ENCODE measurements at regions not wholly inside any gene's neighbourhood (a gene's known extent, or its start where the extent isn't known, plus 50 kb on each side); places are given as distances from the start of the nearest gene placed in this dataset.

DNA sequence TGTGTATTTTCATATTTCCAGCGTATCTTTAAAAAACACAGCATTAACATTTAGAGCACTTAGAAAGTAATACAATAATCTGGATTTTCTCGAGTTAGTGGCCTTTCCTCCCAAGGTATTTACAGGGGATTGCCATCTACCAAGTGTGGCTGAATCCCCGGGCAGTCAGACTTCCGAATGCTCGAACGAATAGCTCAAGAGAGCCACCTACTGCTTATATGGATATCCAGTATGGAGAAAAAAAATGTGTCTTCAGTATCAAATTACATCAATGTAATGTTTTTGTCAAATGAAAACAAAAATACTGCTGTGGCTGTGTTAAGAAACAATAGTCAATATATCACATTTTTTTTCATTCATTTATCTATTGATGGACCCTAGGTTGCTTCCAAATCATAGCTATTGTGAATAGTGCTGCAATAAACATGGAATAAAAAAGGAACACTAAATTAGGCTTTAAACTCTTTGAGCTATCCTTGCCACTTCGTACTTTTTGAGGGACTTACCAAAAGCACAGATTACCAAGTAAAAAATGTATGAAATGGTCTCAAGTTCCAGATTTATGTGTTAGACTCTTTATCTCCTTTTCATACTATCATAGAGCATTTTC lies 654.5 kb upstream of the PTCHD4 start:
- peak in 1 of 2 donors; percentile 64 for ATAC-seq
- peak in 2 of 3 donors; percentile 12 to 20 for DNase-seq
- WGBS = 8% methylated on average over 7 of the region's 7 CpGs
- Histone ChIP-seq H3K27ac (ENCODE audit: low read length) (no peak overlapping the region), H3K4me3 (ENCODE audit: low read length) (no peak overlapping the region), H3K27me3 (ENCODE audit: control insufficient read depth, insufficient read depth) (no peaks in the 10 kb centered on the region), H3K4me1 (ENCODE audit: control insufficient read depth, insufficient read depth, low read length) (no peaks in the 10 kb centered on the region), H3K9me3 (ENCODE audit: control insufficient read depth, low read length) (no peaks in the 10 kb centered on the region)
- intact Hi-C loops (cut with DNase I) = loop anchor here in 1 of 4 donors (10.0 kb wide), 1 partner anchor 981 kb away; the partner anchor contains the start of gene OPN5

DNA sequence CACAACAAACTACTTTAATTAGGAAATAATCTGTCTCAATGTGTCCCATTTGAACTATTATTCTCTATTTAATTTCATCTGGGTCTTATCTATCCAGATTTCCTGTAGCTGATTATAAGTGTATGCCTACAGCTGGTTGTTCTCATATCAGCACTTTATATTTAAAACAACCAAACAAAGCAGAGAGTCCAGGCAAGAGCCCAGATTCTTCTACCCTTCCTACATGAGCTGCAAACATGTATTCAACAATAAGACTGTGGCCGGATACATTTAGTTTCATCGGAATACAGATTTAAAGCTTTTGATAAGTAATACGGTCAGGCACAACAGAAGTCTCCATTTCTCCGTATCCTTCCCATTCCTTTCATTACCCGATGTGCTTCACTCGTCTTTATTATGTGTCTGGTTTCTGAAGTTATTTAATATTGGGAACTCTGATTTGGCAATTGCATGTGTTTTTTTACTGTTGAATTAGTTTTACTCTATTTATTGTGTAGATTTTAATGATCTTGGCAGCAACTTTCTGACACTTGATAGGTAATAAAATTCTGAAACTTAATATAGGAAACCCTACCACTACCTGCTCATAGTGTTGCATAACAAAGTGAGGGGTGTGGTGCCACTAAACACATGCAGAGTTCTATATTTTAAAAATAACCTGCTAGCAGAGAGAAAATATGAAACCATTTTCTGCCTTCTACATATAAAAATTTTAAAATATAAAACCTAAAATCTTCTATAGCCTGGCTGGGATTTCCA lies 653.5 kb upstream of the PTCHD4 start:
- Histone ChIP-seq H3K4me3 (ENCODE audit: low read length) (no peak overlapping the region), H3K9me3 (ENCODE audit: control insufficient read depth, low read length) (no peaks in the 10 kb centered on the region), H3K27me3 (ENCODE audit: control insufficient read depth, insufficient read depth) (no peaks in the 10 kb centered on the region), H3K4me1 (ENCODE audit: control insufficient read depth, insufficient read depth, low read length) (no peaks in the 10 kb centered on the region), H3K27ac (ENCODE audit: low read length) (no peak overlapping the region)
- ATAC-seq (no peak), DNase-seq (no peak)
- 44% methylated on average over 6 of the region's 6 CpGs for WGBS
- intact Hi-C loops (cut with DNase I) = loop anchor here in 2 of 4 donors (5.0 to 10.0 kb wide), 2 partner anchors 977 to 980 kb away; partner anchors contain the start of gene OPN5 (in 1 of the 2)

DNA sequence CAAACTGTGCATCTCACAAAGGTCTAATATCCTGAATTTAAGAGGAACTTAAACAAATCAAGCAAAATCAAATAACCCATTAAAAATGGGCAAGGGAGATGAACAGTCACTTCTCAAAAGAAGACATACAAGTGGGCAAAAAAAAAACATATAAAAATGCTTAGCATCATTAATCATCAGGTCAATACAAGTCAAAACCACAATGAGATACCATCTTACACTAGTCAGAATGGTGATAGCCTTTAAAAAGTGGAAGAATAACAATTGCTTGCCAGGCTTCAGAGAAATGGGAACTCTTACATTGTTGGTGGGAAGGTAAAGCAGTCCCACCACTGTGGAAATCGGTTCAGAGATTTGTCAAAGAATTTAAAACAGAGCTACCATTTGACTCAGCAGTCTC lies 646.7 kb upstream of the PTCHD4 start:
- H3K4me1 ChIP-seq (ENCODE audit: control insufficient read depth, insufficient read depth, low read length) = no peaks in the 10 kb centered on the region
- no peaks in the 10 kb centered on the region for H3K9me3 ChIP-seq (ENCODE audit: control insufficient read depth, low read length)
- intact Hi-C loops (cut with DNase I) = no loop called here
- DNase-seq (no peak), ATAC-seq (no peak)
- no peak overlapping the region for H3K27ac ChIP-seq (ENCODE audit: low read length)
- 81% methylated on average over 1 of the region's 1 CpG for WGBS
- no peak overlapping the region for H3K4me3 ChIP-seq (ENCODE audit: low read length)
- H3K27me3 ChIP-seq (ENCODE audit: control insufficient read depth, insufficient read depth) = no peaks in the 10 kb centered on the region

DNA sequence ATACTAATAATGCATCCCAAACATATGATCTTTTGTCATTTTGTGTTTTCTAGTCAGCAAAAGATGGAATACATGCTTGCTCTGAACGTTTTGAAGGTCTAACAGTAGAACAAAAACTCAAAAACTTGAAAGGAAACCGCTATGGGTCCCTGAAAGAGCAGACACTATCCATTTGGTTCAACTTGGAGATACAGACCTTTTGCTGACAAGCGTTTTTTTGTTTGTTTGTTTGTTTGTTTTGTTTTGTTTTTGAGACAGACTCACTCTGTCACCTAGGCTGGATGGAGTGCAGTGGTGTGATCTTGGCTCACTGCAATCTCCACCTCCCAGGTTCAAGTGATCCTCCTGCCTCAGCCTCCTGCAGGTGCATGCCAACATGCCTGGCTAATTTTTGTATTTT lies 644.3 kb upstream of the PTCHD4 start:
- WGBS = 61% methylated on average over 3 of the region's 3 CpGs
- ATAC-seq = no peak
- H3K27me3 ChIP-seq (ENCODE audit: control insufficient read depth, insufficient read depth) = no peaks in the 10 kb centered on the region

DNA sequence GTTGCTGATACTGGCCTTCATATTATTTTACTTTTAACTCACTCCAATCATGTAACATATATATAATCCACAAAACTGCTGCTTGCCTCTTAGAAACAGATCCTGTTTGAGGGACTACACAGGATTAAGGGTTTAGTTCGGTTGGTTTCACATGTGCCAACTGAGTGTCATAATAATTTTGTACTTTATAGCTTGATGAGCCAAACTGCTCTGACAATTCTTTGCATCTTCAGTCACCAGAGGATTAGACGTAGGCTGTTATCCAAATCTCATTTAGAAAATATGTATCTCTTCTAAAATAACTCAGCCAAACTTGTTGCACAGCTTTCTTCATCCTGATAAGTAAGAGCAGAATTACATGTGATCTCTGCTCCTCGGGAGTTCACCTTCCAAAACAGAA lies 643.6 kb upstream of the PTCHD4 start:
- WGBS = 57% methylated on average over 3 of the region's 3 CpGs
- intact Hi-C loops (cut with DNase I) = no loop called here
- H3K4me3 ChIP-seq (ENCODE audit: low read length) = no peak overlapping the region
- H3K4me1 ChIP-seq (ENCODE audit: control insufficient read depth, insufficient read depth, low read length) = no peaks in the 10 kb centered on the region
- no peak for DNase-seq
- ATAC-seq = no peak
- H3K27ac ChIP-seq (ENCODE audit: low read length) = no peak overlapping the region
- no peaks in the 10 kb centered on the region for H3K9me3 ChIP-seq (ENCODE audit: control insufficient read depth, low read length)
- H3K27me3 ChIP-seq (ENCODE audit: control insufficient read depth, insufficient read depth) = no peaks in the 10 kb centered on the region

More for the DNA sequence above, 644.3 kb upstream of the PTCHD4 start:
- Histone ChIP-seq H3K9me3 (ENCODE audit: control insufficient read depth, low read length) (no peaks in the 10 kb centered on the region), H3K4me1 (ENCODE audit: control insufficient read depth, insufficient read depth, low read length) (no peaks in the 10 kb centered on the region), H3K4me3 (ENCODE audit: low read length) (no peak overlapping the region), H3K27ac (ENCODE audit: low read length) (no peak overlapping the region)
- intact Hi-C loops (cut with DNase I) = no loop called here
- DNase-seq = no peak

DNA sequence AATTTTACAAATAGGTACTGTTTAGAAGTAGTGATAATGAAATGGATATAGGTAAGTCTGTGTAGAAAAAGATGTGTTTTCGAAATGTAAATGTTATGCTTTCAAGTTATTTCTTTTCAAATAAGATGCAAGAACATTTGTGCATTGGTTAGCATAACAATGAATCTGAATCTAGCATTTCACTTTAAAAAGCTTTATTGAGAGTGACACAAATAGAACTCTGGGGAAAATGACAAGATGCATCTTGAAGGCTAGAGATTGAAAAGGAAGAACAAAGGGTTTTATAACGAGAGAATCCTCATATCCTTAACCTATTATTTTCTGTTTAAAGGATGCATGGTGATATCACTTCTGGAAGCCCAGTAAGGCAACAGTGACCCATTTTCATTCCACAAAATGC lies 639.9 kb upstream of the PTCHD4 start:
- Histone ChIP-seq H3K9me3 (ENCODE audit: control insufficient read depth, low read length) (no peaks in the 10 kb centered on the region), H3K27ac (ENCODE audit: low read length) (no peak overlapping the region), H3K4me3 (ENCODE audit: low read length) (no peak overlapping the region), H3K4me1 (ENCODE audit: control insufficient read depth, insufficient read depth, low read length) (no peaks in the 10 kb centered on the region), H3K27me3 (ENCODE audit: control insufficient read depth, insufficient read depth) (no peaks in the 10 kb centered on the region)
- intact Hi-C loops (cut with DNase I) = no loop called here
- no peak for ATAC-seq
- DNase-seq = no peak
- 71% methylated on average over 2 of the region's 2 CpGs for WGBS

DNA sequence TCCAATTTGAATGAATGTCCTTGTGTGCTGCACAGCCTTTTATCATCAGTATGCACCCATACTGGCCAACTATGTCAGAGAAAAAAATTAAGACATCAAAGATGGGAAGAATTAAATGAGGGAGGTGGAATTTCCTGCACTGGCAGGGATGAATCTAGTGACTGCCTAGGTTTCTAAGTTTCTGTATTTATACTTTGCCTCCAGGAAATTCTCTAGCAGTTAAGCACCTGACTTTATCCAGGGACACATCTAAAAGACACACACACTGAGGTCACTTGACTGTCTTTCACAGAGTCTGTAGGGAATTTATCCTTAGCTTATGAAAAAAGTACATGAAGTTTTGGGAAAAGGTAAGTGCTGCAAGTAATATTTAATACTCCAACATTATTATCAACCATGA lies 636.5 kb upstream of the PTCHD4 start:
- intact Hi-C loops (cut with DNase I) = no loop called here
- Histone ChIP-seq H3K4me3 (ENCODE audit: low read length) (no peak overlapping the region), H3K4me1 (ENCODE audit: control insufficient read depth, insufficient read depth, low read length) (no peaks in the 10 kb centered on the region), H3K27me3 (ENCODE audit: control insufficient read depth, insufficient read depth) (no peaks in the 10 kb centered on the region), H3K27ac (ENCODE audit: low read length) (no peak overlapping the region), H3K9me3 (ENCODE audit: control insufficient read depth, low read length) (no peaks in the 10 kb centered on the region)
- no peak for ATAC-seq
- no peak for DNase-seq

DNA sequence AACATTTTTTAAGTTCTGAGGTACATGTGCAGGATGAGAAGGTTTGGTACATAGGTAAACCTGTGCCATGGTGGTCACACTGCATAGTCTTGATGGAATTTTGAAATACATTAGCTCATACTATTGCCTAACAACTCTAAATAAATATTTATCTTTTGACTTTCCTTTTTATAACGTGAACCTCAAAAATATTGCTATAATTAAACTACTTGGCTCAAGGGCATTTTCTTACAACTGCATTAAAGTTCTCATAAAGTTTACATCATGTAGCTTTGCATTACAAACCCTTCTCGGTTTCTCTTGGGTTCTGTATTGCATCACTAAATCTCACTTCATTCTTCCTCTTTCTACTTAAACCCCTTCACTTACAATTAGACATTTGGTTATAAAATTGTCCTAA lies 636.0 kb upstream of the PTCHD4 start:
- no peak overlapping the region for H3K4me3 ChIP-seq (ENCODE audit: low read length)
- DNase-seq (no peak), ATAC-seq (no peak)
- intact Hi-C loops (cut with DNase I) = no loop called here
- no peak overlapping the region for H3K27ac ChIP-seq (ENCODE audit: low read length)
- 46% methylated on average over 2 of the region's 2 CpGs for WGBS
- no peaks in the 10 kb centered on the region for H3K4me1 ChIP-seq (ENCODE audit: control insufficient read depth, insufficient read depth, low read length)
- no peaks in the 10 kb centered on the region for H3K9me3 ChIP-seq (ENCODE audit: control insufficient read depth, low read length)
- no peaks in the 10 kb centered on the region for H3K27me3 ChIP-seq (ENCODE audit: control insufficient read depth, insufficient read depth)

DNA sequence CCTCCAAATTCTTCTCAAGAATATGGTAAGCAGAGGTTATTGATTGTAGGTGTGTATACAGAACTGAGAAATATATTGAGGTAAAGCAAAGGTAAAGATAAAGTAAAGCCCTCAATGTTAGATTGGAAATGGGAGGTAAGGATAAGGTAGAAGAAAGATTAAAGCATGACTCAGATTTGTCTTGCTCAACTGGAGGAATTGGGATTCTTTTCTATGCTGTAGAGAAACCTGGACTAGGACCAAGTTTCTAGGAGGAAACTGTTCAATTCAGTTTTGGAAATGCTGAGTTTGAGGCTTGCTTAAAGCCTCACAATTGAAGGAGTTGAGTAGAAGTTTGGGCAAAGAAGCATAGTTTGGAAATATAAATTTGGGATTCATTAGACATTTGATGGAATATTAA lies 634.0 kb upstream of the PTCHD4 start:
- no peak for ATAC-seq
- H3K27me3 ChIP-seq (ENCODE audit: control insufficient read depth, insufficient read depth) = no peaks in the 10 kb centered on the region

DNA sequence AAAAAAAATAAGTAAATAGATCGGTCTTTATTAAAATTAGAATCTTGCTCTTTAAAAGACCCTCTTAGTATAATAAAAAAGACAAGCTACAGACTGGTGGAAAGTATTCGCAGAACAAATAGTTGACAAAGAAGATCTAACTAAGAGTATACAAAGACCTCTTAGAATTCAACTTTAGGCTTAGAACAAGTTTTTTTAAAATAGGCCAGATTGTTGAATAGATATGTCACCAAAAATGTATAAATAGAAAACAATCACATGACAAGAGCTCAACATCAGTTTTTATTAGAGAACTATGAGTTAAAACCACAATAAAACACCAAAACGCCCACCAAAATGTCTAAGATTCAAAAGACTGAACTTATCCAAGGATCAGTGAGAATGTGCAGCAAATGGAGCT lies 632.7 kb upstream of the PTCHD4 start:
- no peak for ATAC-seq
- Histone ChIP-seq H3K4me3 (ENCODE audit: low read length) (no peak overlapping the region), H3K27ac (ENCODE audit: low read length) (no peak overlapping the region), H3K9me3 (ENCODE audit: control insufficient read depth, low read length) (no peaks in the 10 kb centered on the region), H3K27me3 (ENCODE audit: control insufficient read depth, insufficient read depth) (no peaks in the 10 kb centered on the region), H3K4me1 (ENCODE audit: control insufficient read depth, insufficient read depth, low read length) (no peaks in the 10 kb centered on the region)
- 85% methylated on average over 3 of the region's 3 CpGs for WGBS
- intact Hi-C loops (cut with DNase I) = no loop called here
- DNase-seq = no peak

More for the DNA sequence above, 634.0 kb upstream of the PTCHD4 start:
- H3K9me3 ChIP-seq (ENCODE audit: control insufficient read depth, low read length) = no peaks in the 10 kb centered on the region
- H3K27ac ChIP-seq (ENCODE audit: low read length) = no peak overlapping the region
- intact Hi-C loops (cut with DNase I) = no loop called here
- no peak overlapping the region for H3K4me3 ChIP-seq (ENCODE audit: low read length)
- H3K4me1 ChIP-seq (ENCODE audit: control insufficient read depth, insufficient read depth, low read length) = no peaks in the 10 kb centered on the region
- no peak for DNase-seq

DNA sequence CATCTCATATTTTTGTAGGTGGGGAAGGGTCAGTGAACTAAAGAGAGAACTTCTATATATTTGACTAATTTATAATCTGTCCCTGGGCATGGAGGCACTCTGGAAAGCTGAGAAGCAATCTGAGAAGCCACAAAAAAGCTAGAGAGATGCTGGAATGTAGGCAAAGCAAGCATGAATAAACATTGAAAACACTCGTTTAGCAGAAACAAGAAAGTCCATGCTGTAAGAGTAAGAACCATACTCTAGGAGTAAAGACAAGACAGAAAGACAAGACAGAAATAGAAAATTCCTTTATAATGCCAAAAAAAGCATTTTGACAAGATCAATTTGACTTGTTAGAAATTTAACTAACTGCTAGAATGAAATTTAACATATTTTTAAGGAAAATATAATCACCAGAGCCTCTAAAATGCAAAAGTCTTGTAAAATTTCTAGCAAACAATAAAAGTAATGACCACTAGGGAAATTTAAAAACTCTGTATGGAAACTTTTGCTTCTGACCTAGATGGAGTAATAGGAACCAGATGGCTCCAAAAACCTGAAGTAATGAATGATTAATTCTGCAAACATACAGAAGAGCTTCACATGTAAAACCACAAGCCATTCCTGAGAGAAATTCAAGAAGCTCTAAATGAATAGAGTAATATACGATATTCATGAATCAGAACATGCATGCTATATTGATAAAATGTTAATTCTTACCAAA lies 625.7 kb upstream of the PTCHD4 start:
- ATAC-seq = no peak
- Histone ChIP-seq H3K9me3 (ENCODE audit: control insufficient read depth, low read length) (no peaks in the 10 kb centered on the region), H3K4me1 (ENCODE audit: control insufficient read depth, insufficient read depth, low read length) (no peaks in the 10 kb centered on the region), H3K27ac (ENCODE audit: low read length) (no peak overlapping the region), H3K4me3 (ENCODE audit: low read length) (no peak overlapping the region), H3K27me3 (ENCODE audit: control insufficient read depth, insufficient read depth) (no peaks in the 10 kb centered on the region)
- no peak for DNase-seq
- WGBS = 71% methylated on average over 2 of the region's 2 CpGs
- intact Hi-C loops (cut with DNase I) = no loop called here

Measured in right cardiac atrium (tissue), 5 donors.